NCI-H446 treated with DMSO at 0.1 percent for 48 hours (cell line): ENCODE measurements at regions not wholly inside any gene's neighbourhood (a gene's known extent, or its start where the extent isn't known, plus 50 kb on each side); places are given as distances from the start of the nearest gene placed in this dataset.
"Not testable (repeated sequence)": the region's sequence is repeated elsewhere in the genome, so short reads cannot be mapped to it uniquely, and the experiment has no call there.

Experiments
- DNase-seq: peaks from one replicate; lab custom pipeline; 2025; lab: John Stamatoyannopoulos, UW

DNA sequence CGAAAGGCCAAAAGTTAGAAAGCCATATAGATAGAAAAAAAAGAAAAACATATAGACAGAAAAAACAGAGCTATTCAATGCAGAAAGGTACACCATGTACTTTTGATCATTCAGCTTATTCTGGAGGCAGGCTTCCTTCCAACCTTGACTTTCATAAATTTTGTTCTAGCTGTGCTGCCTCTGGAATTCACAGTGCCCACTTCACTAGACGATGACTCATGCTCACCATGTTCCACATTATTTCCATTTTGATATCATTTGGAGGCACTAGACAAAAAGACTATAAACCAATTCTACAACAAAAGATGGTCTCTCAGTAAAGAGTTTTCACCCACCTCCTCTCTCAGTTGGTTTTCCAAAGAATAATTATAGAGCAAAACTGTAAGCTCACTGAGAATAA is 229.0 kb upstream of the IPO5 start:
- no peak for DNase-seq

DNA sequence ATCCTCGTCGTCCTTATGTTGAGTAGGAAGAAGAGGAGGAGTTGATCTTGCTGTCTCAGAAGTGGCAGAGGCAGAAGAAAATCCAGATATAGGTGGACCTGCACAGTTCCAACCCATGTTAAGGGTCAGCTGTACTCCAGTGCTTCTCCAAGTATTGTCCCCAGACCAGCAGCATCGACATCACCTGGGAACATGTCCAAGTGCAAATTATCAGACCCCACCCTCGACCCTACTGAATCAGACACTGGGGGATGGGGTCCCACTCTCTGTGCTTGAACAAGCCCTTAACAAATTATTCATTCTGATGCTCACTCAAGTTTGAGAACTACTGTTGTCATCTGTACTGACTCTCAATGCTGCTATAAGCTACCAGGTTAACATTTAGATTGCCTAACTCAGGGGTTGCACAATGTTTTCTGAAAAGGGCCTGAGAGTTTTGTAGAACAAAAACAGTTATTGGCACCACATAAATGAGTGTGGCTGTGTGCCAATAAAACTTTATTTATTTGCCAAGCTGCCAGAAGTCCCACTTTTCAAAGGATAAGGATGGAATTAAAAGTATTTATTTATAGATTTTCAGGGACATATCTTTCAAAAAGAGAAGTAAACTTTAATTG is 226.7 kb upstream of the IPO5 start:
- no peak for DNase-seq

DNA sequence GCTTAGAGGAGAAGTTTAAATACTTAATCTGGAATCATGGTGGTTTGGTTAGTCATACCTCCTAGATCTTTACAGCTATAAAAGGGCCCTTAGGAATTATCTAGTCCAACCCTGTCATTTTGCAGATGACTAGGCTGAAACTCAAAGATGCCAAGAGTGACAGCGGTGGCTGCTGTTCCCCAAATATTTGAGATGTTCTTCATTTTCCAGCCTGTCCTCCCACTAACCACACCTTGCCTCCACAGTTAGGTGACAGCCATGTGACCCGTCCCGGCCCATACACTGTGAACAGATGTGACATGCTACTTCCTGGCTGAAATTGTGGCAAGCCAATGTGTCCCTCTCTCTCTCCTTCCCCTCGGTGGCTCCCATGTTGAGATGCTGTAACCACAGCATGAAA is 225.5 kb upstream of the IPO5 start:
- no peak for DNase-seq

DNA sequence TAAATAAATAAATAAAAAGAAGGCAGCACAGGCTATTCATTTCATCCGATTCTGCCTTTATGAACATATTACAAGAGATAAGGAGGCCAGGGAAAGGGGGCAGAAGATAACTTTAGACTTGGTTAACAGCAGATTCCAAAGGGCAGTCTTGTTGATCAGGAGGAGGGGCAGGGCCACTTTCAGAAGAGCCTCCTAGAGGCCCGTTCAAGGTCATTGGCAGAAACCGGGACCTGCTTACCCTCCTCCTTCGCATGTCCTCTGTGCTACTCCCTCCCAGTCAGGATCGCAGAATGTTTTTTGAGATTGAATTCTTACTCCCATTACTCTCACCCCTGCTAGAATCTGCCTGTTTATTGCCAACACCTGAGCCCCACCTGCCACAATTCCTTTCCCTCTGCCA is 217.0 kb upstream of the IPO5 start:
- DNase-seq: no peak

DNA sequence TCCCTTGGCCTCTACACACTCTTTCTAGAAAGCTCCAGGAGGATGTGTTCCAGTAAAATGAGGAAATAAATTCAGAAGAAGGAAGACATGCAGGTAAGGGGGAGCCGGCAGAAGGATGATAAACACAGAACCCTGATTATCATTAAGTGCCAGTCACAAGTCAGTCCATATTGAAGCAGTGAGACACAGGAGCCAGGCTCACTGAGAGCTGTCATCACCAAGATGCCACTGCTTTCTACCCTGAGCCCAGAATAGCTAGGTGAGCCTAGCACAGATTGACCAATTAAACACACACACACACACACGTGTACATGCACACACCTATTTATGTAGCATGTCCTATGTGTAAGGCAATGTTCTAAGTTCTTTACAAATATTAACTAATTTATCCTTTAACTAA is 211.4 kb upstream of the IPO5 start:
- no peak for DNase-seq

DNA sequence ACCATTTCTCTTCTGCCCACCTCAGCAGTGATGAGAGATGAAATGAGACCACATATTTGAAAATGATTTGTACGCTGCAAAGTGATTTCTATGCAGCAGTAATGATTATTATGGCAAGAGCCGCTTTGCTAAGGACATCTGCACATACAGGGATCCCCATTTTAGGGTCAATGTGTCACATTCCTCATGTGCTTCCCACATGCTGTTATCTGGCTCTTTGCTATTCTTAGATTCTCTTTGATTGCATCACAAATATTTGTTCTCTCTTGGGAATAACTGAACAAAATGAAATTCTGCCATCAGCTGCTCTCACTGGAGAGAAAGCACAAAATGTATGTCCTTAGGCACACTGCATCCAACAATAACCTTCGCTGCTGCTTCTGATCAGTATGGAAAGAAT is 209.5 kb upstream of the IPO5 start:
- DNase-seq: no peak

DNA sequence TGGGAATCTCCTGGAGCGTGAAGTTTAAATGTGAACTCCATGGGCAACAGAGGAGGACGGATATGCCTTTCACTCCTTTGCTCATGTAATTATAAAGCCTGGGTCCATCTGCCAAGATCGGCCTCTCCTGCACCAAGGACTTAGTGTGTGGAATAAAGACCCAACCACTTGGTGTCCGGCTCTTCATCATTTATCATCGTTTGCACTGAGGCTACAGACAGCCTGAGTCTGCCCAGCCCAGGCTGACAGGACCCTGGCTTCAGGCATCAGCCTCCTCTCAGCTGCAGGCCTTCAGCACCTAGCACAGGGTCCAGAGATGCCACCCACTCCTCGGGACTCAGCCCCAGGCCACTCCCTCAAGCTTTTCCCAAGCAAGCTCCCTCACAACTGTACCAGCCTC is 206.8 kb upstream of the IPO5 start:
- DNase-seq: no peak

DNA sequence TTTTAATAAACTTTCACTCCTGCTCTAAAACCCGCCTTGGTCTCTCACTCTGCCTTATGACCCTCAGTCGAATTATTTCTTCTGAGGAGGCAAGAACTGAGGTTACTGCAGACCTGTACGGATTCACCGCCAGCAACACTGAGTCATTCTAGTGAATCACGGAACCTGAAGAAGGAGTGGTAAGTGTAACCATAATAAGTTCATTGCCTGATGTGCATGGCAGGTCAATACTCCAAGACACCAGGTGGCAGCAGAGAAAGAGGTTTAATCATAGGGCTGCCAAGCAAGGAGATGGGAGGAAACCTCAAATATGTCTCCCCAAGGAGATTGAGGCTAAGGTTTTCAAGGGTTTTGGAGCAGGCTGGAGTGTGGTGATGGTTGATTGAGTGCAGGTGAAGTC is 204.3 kb upstream of the IPO5 start:
- DNase-seq: no peak

DNA sequence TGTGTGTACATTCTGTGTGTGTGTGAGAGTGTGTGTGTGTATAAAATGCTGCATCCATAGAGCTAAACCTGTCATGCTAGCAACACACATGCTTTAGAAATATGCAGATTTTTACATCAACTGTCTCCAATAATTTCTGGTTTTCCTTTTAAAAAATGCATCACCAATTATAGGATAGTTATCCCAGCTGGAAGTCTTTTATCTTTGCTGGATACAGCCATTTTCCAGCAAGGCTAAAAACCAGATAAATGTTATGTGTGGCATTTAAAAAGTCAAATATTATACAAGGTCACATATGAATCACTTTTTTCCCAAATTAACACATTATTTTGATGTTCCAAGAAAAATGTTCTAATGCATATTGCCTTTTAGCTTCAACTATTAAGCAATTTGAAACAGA is 202.0 kb upstream of the IPO5 start:
- no peak for DNase-seq

DNA sequence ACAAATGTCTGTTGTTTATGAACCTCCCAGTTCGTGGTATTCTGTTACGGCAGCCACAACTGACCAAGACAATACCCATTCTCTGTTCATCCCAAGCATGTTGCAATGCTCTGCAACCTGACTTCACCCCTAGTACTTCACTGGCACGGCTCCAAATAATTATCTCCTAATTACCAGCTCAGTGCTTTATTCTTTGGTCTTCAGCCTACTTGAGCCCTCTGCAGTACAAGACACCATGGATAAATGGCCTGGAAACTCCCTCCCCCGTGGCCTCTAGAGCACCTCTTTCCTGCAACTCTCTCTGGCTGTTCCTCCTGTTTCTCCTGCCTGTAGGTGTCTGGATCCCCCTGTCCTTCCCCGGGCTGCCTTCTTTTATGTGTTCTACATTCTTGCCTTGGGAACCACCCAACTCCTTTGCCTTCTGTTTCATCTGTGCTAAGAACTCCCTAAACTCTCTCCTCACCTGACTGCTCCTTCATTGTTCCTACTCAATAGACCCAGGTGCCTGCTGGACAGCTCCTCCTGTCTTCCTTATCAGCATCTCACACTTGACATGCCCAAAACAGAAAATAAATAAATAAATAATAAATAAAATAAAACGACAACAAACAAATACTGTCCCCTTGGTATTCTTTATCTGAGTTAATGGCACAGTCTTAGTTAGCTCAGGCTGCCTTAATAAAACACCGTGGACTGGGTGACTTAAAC is 200.4 kb upstream of the IPO5 start:
- no peak for DNase-seq

DNA sequence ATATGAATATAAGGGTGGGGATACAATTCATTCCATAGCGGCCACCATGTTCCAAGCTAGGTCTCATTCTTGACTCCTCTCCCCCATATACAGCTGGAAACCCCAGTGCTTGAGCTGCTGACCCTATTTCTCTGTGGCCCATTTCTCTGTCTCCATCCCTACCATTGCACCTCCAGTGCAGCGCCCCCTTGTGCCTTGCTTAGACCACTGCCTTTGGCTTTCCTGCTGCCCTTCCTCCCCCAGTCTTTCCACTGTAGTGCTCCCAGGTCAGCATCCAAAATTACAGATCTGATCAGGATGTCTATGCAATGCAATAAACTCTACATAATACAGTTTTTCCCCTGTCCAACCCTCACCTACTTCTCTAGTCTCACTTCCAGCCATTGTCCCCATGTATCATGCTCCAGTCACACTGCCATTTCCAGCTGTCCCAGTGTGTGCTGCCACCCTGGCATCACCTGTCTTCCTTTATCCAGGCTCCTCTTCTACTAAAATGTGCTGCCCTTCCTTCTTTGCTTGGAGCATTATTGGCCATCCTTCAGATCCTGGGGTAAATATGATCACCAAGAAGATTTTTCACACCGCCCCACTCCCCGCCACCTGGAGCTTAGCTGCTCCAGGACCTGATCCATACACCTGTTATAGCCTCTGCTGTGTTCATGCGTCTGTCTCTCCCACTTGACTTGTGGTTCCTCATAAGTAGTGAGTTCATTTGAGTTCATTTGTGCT is 199.4 kb upstream of the IPO5 start:
- DNase-seq: no peak

DNA sequence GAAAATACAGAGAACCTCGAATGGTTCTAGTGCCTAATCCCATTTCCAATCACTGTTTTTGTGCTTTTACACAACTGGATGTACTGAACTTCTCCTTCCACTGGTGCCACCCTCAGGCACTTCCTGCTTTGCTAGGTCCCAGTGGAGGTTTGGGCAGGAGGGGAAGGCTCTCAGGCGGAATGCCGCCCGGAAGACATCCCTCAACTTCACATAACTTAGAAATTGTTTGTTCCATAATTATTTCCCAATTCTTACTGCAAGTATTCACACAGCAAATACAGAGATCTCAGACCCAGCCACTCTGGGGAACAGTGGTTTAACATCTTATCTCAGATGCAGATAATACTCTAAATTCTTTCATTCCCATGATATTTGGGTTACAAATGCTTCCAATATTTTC is 195.7 kb upstream of the IPO5 start:
- no peak for DNase-seq

DNA sequence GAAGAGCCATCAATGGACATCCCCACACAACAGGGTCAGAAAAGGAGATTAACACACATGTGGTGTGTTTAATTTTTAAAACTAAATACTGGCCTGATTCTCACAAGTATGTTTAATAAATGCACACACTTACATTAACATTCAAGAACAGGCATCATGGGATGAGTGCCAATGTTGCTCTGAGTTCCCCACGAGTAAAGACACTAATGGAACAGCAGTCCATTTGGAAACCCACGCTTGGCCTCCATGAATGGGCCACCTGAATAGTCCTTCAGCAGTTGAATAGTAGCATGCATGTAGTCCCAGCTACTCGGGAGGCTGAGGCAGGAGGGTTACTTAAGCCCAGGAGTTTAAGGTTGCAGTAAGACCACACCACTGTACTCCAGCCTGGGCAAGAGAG is 195.2 kb upstream of the IPO5 start:
- no peak for DNase-seq

DNA sequence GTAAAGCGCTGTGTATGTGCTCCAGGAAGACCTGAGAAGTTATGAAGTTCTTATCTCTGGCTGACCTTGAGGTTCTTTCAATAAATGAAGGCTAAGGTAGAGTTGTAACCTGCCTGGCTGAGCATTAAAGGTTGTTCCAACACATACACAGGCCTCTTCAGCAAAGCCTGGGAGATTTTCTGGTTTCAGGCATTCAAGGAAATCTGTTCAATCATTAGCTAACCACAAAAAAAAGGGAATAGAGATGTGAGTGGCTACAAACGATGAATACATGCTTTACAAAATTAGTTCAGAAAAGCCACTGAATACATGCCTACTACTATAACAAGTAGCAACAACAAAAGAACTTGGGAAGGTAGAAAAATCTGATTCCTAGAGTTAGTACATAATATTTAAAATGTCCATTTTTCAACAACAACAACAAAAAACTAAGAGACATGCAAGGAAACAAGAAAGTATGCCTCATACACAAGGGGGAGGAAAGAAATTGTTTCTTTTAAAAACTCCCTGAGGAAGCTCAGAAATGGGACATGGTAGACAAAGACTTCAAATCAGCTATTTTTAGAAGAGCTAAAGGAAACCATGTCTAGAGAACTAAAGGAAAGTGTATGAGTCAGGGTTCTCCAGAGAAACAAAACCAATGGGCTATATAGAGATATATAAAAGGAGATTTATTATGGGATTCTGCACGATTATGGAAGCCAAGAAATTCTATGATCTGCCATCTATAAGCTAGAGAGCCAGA is 191.5 kb upstream of the IPO5 start:
- DNase-seq: no peak

DNA sequence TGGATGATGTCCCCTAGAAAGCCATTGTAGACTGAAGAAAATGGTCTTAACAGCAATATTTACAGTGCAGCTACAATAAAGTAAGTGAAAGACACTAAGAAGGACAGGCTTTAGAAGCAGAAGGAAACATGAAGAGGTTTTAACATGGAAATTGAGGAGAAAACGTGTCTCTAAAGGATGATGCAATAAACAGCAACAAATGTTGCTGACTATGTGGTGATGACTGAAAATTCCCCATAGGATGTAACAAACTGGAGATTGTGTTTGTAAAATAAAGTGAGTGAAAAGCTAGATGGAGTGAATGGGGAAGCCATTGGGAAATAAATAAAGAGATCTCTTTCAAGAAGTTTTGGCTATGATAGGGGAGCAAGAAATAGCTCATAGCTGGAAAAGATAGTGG is 186.7 kb upstream of the IPO5 start:
- no peak for DNase-seq

DNA sequence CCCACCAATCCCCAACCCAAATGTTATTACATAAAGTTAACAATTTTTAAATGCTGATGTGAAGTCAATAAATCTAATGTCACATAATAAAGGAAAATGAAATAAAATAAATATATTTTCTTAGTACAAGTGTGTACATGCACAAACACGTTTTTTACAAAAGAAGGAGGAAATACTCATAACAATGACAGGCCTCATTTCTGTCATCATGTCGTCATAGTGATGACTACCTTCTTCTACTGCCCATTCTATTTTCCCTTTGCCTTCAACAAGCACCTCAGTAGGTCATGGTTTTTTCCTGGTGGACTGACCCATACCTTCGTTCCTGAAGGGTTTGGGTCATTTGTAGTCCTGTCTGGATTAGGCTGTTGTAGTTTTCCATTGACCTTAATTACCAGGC is 185.3 kb upstream of the IPO5 start:
- DNase-seq: no peak

DNA sequence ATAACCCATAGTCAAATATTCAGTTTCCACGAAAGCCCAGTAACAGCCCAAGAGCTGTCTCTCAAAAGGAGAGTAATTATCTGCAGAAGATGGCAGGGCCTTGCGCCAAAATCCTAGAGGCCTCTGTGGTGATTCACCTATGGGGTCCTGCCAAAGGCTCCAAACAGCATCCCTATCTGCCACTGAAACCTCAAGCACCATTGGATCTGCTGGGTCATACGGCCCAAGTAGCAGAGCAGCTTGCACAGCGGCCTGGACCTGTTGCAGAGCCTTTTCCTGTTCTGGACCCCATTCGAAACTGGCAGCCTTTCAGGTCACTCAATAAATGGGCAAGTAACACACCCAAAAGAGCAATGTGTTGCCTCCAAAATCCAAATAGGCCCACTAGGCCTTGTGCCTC is 183.2 kb upstream of the IPO5 start:
- not testable (repeated sequence) for DNase-seq

DNA sequence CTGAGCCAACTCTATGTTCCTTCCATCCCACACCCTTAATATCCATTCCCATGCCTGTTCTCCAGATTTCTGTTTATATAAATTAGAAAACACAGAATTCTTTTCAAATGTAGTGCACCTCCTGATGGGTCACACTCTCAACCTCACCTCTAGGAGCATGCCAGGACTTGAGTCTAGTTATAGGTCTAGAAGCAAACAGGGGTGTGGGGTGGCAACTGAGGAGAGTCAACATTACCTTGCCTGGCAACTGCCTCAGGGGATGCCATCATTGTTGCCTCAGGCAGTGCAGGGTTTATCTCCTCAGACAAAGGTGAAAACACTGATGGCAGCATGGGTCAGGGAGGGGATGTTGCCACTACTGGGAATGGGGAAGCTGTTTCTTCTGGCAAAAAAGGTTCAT is 181.0 kb upstream of the IPO5 start:
- DNase-seq: not testable (repeated sequence)

DNA sequence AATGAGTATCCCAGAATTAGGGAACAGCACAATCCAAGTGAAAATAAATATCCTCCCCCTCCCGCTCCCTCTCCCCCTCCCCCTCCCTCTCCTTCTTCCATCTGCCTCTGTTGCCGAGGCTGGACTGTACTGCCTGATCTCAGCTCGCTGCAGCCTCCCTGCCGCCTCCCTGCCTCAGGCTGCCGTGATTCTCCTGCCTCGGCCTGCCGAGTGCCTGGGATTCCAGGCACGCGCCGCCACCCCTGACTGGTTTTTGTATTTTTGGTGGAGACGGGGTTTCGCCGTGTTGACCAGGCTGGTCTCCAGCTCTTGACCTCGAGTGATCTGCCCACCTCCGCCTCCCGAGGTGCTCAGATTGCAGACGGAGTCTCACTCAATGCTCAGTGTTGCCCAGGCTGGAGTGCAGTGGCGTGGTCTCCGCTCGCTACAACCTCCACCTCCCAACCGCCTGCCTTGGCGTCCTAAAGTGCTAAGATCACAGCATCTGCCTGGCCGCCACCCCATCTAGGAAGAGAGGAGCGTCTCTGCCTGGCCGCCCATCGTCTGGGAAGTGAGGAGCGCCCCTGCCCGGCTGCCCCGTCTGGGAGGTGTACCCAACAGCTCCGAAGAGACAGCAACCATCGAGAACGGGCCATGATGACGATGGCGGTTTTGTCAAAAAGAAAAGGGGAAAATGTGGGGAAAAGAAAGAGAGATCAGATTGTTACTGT is 178.9 kb upstream of the IPO5 start:
- DNase-seq: not testable (repeated sequence)

DNA sequence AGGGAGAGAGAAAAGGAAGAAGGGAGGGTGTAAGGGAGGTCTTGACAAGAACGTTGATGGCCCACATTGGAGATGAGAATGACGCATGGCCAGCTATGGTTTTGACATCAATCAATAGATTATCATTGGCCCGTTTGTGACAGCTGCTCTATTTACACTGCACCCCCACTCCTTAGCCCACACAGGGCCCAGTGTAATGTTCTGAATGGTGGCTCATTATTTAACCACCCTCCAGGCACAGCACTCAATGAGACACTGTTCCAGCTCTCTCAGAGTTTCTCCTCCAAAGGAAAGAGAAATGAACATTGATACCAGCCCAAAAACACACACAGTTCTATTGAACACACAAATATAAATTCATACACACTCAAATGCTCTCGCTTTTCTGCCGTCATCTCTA is 173.0 kb upstream of the IPO5 start:
- no peak for DNase-seq

DNA sequence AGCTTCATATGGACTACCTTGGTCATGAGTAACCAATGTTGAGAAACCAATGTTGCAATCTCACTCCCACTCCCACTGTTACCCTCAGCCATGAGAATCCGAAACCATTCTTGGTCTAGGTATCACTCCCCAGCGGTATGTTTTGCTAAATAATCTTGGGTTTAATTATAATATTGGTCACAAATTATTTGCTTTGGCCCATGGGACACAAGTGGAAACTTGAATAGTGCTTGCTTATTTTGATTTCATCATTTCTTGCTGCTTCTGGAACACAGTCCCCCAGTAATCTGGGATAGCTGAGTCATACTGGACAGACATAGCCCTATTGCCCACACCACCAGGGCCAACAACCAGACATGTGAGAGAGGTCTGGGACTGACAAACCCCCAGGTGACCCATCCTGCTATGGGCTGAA is 171.6 kb upstream of the IPO5 start:
- no peak for DNase-seq

DNA sequence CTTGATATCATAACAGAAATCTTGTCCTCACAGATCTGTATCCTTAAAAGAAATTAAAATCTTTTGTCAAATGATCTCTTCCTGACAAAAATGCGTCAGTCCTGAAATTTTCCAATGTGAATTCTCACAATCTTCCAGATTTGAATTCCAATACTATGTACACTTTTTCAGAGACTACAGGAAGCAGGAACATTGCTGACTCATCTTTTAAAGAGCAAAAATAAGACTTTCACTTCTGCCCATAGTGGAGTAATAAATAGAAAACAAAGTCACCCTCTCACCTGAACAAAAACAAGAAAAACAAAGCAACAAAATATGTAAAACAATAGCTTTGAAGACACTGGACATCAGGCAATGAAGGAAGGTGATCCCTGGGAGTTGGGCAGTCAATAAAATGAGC is 167.0 kb upstream of the IPO5 start:
- no peak for DNase-seq
